ENCODE measurements at regions not wholly inside any gene's neighbourhood (a gene's known extent, or its start where the extent isn't known, plus 50 kb on each side); places are given as distances from the start of the nearest gene placed in this dataset.

DNA sequence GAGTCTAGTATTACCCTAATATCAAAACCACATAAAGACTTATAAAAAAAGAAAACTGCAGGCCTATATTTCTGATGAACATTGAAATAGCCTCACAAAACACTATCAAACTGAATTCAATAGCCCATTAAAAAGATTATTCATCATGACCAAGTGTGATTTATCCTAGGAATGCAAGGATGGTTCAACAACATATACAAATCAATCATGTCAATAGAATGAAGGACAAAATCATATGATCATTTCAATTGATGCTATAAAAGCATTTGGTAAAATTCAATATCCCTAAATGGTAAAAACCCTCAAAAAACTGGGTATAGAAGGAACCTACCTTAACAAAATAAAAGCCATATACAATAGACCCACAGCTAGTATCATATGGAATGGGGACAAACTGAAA is 797.9 kb upstream of the INTU start:
- H3K79me2 ChIP-seq (ENCODE audit: insufficient read depth, low read length), result no peaks in the 10 kb centered on the region
- no peak overlapping the region for H3K27ac ChIP-seq (ENCODE audit: low read depth, low read length)
- H3K9me3 ChIP-seq (ENCODE audit: insufficient read depth, low read depth, low read length), result no peaks in the 10 kb centered on the region
- H3K27me3 Mint-ChIP-seq (ENCODE audit: low read depth, unreplicated experiment), result no peaks in the 10 kb centered on the region
- H3K4me2 ChIP-seq (ENCODE audit: low read length), result no peak overlapping the region
- peaks cover 2% of the 10 kb centered on the region for H3K36me3 Mint-ChIP-seq (ENCODE audit: low read depth, unreplicated experiment)
- peaks cover 3% of the 10 kb centered on the region for H3K4me1 Mint-ChIP-seq (ENCODE audit: low read depth, unreplicated experiment)
- H3K9me3 Mint-ChIP-seq (ENCODE audit: unreplicated experiment), result peaks cover 6% of the 10 kb centered on the region
- H2AFZ ChIP-seq (ENCODE audit: low read depth, low read length), result no peak overlapping the region
- H3K4me3 Mint-ChIP-seq (ENCODE audit: unreplicated experiment), result no peak overlapping the region
- no peak overlapping the region for H3K27ac Mint-ChIP-seq (ENCODE audit: unreplicated experiment)
- no peaks in the 10 kb centered on the region for H4K20me1 ChIP-seq (ENCODE audit: insufficient read depth, low read length)
- no peak overlapping the region for H3K9ac ChIP-seq (ENCODE audit: low read length)
- peaks cover 5% of the 10 kb centered on the region for H3K4me1 ChIP-seq (ENCODE audit: insufficient read depth, low read length)
- no peak for FAIRE-seq
- DNase-seq (ENCODE audit: low read depth), result no peak
- no peak overlapping the region for H3K4me3 ChIP-seq (ENCODE audit: insufficient read depth, low read depth, low read length)
- TF ChIP-seq EZH2 (IDR thresholded peaks at IDR 0.05; ENCODE audit: insufficient read depth, low read length), result no peak
- TF ChIP-seq, protein P1, sequence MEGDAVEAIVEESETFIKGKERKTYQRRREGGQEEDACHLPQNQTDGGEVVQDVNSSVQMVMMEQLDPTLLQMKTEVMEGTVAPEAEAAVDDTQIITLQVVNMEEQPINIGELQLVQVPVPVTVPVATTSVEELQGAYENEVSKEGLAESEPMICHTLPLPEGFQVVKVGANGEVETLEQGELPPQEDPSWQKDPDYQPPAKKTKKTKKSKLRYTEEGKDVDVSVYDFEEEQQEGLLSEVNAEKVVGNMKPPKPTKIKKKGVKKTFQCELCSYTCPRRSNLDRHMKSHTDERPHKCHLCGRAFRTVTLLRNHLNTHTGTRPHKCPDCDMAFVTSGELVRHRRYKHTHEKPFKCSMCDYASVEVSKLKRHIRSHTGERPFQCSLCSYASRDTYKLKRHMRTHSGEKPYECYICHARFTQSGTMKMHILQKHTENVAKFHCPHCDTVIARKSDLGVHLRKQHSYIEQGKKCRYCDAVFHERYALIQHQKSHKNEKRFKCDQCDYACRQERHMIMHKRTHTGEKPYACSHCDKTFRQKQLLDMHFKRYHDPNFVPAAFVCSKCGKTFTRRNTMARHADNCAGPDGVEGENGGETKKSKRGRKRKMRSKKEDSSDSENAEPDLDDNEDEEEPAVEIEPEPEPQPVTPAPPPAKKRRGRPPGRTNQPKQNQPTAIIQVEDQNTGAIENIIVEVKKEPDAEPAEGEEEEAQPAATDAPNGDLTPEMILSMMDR (IDR thresholded peaks at IDR 0.05; ENCODE audit: insufficient read depth, low read depth, low read length), result no peak
- no peaks in the 10 kb centered on the region for H3K27me3 ChIP-seq (ENCODE audit: insufficient read depth, low read length)
- H3K36me3 ChIP-seq (ENCODE audit: insufficient read depth, low read length), result no peaks in the 10 kb centered on the region

DNA sequence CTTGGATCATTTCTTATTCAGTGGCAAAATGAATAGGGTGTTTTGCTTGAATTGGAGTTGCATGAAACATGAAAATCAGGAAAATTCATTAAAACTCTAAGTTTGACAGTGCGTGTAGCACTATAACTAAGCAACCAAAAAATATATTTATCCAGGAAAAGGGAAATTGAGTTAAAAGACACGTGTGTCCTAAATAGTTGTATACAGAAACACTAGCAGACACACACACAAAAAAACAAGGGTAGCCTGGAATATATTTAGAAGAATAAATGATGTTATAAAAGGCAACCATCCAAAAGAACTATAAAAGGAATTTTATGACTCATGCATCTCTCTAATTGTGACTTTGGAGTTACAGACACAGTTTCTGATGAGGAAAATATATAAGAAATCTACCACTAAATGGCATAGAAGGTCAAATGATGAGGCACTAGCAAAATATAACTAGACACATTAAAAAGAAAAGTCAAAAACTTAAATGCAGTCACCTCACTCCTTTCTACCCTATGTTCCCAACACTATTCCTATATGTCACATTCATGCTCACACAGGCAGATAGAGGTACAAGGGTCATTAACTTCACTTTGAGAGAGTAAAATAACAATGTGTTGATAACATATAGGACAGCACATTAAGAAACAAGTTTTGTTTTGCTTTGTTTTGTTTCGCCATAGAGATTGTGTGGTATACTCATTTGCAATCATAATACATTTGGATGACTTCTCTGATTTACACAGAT is 793.6 kb upstream of the INTU start:
- DNase-seq (ENCODE audit: low read depth) (peak; percentile 55), FAIRE-seq (peak; percentile 58)
- H3K9me3 Mint-ChIP-seq (ENCODE audit: unreplicated experiment), result peaks cover 1% of the 10 kb centered on the region
- peak overlapping the region; percentile 31 for H3K27ac Mint-ChIP-seq (ENCODE audit: unreplicated experiment)
- Histone ChIP-seq H2AFZ (ENCODE audit: low read depth, low read length) (no peak overlapping the region), H3K79me2 (ENCODE audit: insufficient read depth, low read length) (no peaks in the 10 kb centered on the region), H3K36me3 (ENCODE audit: insufficient read depth, low read length) (no peaks in the 10 kb centered on the region), H3K27me3 (ENCODE audit: insufficient read depth, low read length) (no peaks in the 10 kb centered on the region), H3K9me3 (ENCODE audit: insufficient read depth, low read depth, low read length) (no peaks in the 10 kb centered on the region), H3K27ac (ENCODE audit: low read depth, low read length) (no peak overlapping the region), H4K20me1 (ENCODE audit: insufficient read depth, low read length) (no peaks in the 10 kb centered on the region), H3K4me2 (ENCODE audit: low read length) (peak overlapping the region; percentile 30), H3K4me1 (ENCODE audit: insufficient read depth, low read length) (peaks cover 5% of the 10 kb centered on the region), H3K9ac (ENCODE audit: low read length) (no peak overlapping the region), H3K4me3 (ENCODE audit: insufficient read depth, low read depth, low read length) (no peak overlapping the region)
- H3K36me3 Mint-ChIP-seq (ENCODE audit: low read depth, unreplicated experiment), result peaks cover 2% of the 10 kb centered on the region
- no peak overlapping the region for H3K4me3 Mint-ChIP-seq (ENCODE audit: unreplicated experiment)
- no peaks in the 10 kb centered on the region for H3K27me3 Mint-ChIP-seq (ENCODE audit: low read depth, unreplicated experiment)
- H3K4me1 Mint-ChIP-seq (ENCODE audit: low read depth, unreplicated experiment), result peaks cover 3% of the 10 kb centered on the region
- no peak for TF ChIP-seq EZH2 (IDR thresholded peaks at IDR 0.05; ENCODE audit: insufficient read depth, low read length)
- TF ChIP-seq, protein P1 (IDR thresholded peaks at IDR 0.05; ENCODE audit: insufficient read depth, low read depth, low read length), result no peak

DNA sequence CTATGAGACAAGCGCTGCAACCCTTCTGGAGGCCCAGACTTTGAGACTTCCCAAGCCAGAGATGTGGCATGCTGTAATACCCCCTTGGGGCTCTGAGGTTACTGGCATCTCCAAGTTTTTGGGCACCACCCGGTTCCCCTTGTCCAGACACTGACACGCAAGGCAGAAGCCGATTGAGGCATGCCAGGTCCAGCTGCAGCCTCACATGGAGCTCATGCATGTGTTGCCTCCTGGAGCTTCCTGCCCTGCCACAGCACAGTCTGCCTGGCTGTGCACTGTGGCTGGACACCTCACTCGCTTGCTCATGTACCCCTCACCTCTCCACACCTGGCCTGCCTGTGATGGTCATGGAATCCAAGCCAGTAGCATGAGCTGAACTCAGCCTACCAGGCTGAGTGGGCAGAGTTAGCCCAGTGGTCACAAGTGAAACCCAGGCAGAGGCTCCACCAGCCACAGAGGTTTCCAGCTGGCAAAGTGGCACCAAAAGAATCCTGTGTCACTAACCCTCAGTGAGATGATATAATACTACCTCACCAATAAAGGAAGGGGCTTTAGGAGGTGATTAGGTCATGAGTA is 789.2 kb upstream of the INTU start:
- Histone ChIP-seq H3K9me3 (ENCODE audit: insufficient read depth, low read depth, low read length) (no peaks in the 10 kb centered on the region), H3K4me2 (ENCODE audit: low read length) (no peak overlapping the region), H3K4me3 (ENCODE audit: insufficient read depth, low read depth, low read length) (no peak overlapping the region), H3K36me3 (ENCODE audit: insufficient read depth, low read length) (no peaks in the 10 kb centered on the region), H3K9ac (ENCODE audit: low read length) (no peak overlapping the region), H3K27ac (ENCODE audit: low read depth, low read length) (no peak overlapping the region), H3K79me2 (ENCODE audit: insufficient read depth, low read length) (no peaks in the 10 kb centered on the region), H2AFZ (ENCODE audit: low read depth, low read length) (no peak overlapping the region), H3K27me3 (ENCODE audit: insufficient read depth, low read length) (no peaks in the 10 kb centered on the region), H4K20me1 (ENCODE audit: insufficient read depth, low read length) (no peaks in the 10 kb centered on the region), H3K4me1 (ENCODE audit: insufficient read depth, low read length) (peaks cover 5% of the 10 kb centered on the region)
- no peak for DNase-seq (ENCODE audit: low read depth)
- no peak for FAIRE-seq
- peaks cover 3% of the 10 kb centered on the region for H3K4me1 Mint-ChIP-seq (ENCODE audit: low read depth, unreplicated experiment)
- H3K4me3 Mint-ChIP-seq (ENCODE audit: unreplicated experiment), result no peak overlapping the region
- no peaks in the 10 kb centered on the region for H3K36me3 Mint-ChIP-seq (ENCODE audit: low read depth, unreplicated experiment)
- no peaks in the 10 kb centered on the region for H3K27me3 Mint-ChIP-seq (ENCODE audit: low read depth, unreplicated experiment)
- no peak for TF ChIP-seq EZH2 (IDR thresholded peaks at IDR 0.05; ENCODE audit: insufficient read depth, low read length)
- TF ChIP-seq, protein P1 (IDR thresholded peaks at IDR 0.05; ENCODE audit: insufficient read depth, low read depth, low read length), result no peak
- H3K27ac Mint-ChIP-seq (ENCODE audit: unreplicated experiment), result no peak overlapping the region
- H3K9me3 Mint-ChIP-seq (ENCODE audit: unreplicated experiment), result peaks cover 5% of the 10 kb centered on the region
